ENCODE measurements at regions not wholly inside any gene's neighbourhood (a gene's known extent, or its start where the extent isn't known, plus 50 kb on each side); places are given as distances from the start of the nearest gene placed in this dataset.

GRCh38 chr12:66964629-66965028 lies 285.8 kb upstream of the GRIP1 start:
- Mint-ChIP-seq H3K27me3 (peaks cover 0 to 6% of the 10 kb centered on the region in 2 donors), H3K4me1 (peaks cover 18 to 32% (median 29%) of the 10 kb centered on the region in 3 donors), H3K9me3 (peaks cover 0 to 7% (median 5%) of the 10 kb centered on the region in 5 donors), H3K27ac (peak overlapping the region; percentile 52 to 97 (median 82)), H3K36me3 (peaks cover 0 to 2% (median 0%) of the 10 kb centered on the region in 3 donors), H3K4me3 (peak overlapping the region in 6 of 7 donors; percentile 1 to 58 (median 43))
- Histone ChIP-seq H3K27ac (ENCODE audit: low read depth, low read length) (peak overlapping the region; percentile 25), H3K9me3 (ENCODE audit: low read length) (peaks cover 6% of the 10 kb centered on the region), H3K27me3 (ENCODE audit: insufficient read depth, low read length, poor library complexity, severe bottlenecking) (no peaks in the 10 kb centered on the region), H3K36me3 (ENCODE audit: insufficient read depth, low read length) (no peaks in the 10 kb centered on the region), H3K4me3 (ENCODE audit: low read length) (peak overlapping the region; percentile 44), H3K4me1 (ENCODE audit: insufficient read depth, low read length) (peaks cover 21% of the 10 kb centered on the region)
- POLR2A ChIA-PET, result no interaction called here
- DNase-seq, result peak; percentile 2 to 84 (median 72)
- CTCF ChIA-PET, result no interaction called here

DNA sequence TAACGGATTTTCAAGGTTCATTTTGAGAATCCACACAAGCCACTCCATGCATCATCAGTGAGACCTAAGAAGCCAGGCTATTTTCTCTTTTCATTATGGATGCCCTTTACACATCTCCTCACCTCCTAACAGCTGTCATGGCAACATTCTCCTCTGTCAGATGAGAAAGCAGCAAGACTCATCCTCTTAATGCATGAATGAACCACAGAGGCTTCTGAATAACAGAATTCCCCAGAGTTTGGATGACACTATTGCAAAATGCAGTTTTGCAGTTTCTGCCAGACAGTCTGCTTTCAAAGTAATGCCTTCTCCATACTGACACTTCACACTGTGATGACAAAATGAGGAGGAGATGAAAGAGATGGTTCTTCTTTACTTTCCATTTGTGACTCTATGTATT lies 286.7 kb upstream of the GRIP1 start:
- H3K36me3 ChIP-seq (ENCODE audit: insufficient read depth, low read length), result no peaks in the 10 kb centered on the region
- ChIA-PET POLR2A (no interaction called here), CTCF (no interaction called here)
- Mint-ChIP-seq H3K4me3 (no peak overlapping the region), H3K27me3 (peaks cover 0 to 6% of the 10 kb centered on the region in 2 donors), H3K36me3 (peaks cover 0 to 2% (median 0%) of the 10 kb centered on the region in 3 donors), H3K9me3 (peaks cover 0 to 7% (median 5%) of the 10 kb centered on the region in 5 donors), H3K4me1 (peaks cover 18 to 33% (median 32%) of the 10 kb centered on the region in 3 donors), H3K27ac (peak overlapping the region in 3 of 8 donors; percentile 5 to 97 (median 44))
- peaks cover 6% of the 10 kb centered on the region for H3K9me3 ChIP-seq (ENCODE audit: low read length)
- DNase-seq, result no peak
- peaks cover 21% of the 10 kb centered on the region for H3K4me1 ChIP-seq (ENCODE audit: insufficient read depth, low read length)
- H3K4me3 ChIP-seq (ENCODE audit: low read length), result no peak overlapping the region
- no peak overlapping the region for H3K27ac ChIP-seq (ENCODE audit: low read depth, low read length)
- H3K27me3 ChIP-seq (ENCODE audit: insufficient read depth, low read length, poor library complexity, severe bottlenecking), result no peaks in the 10 kb centered on the region

DNA sequence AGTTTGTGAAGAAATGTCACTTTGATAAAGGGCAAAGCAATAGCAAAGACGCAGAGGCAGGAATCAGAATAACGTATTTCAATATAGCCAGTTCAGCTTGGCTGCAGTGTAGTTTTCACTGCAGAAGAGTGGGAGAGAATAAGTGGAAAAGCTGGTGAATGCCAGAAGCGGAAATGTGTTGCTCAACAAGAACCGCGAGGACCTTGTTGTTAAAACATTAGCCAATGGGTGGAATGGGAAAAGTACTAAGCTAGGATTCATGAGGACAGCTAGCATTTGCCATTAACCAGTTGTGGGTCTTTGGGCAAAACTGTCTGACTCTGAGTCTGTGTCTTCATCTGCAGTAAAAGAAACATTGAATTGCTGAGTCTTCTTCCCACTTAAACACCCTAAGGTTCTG lies 292.9 kb upstream of the GRIP1 start:
- Mint-ChIP-seq H3K4me3 (no peak overlapping the region), H3K27ac (no peak overlapping the region), H3K36me3 (peaks cover 0 to 1% (median 0%) of the 10 kb centered on the region in 3 donors), H3K4me1 (peaks cover 0 to 4% (median 0%) of the 10 kb centered on the region in 3 donors), H3K9me3 (peaks cover 0 to 2% (median 0%) of the 10 kb centered on the region in 5 donors), H3K27me3 (peaks cover 9 to 13% of the 10 kb centered on the region in 2 donors)
- Histone ChIP-seq H3K27ac (ENCODE audit: low read depth, low read length) (no peak overlapping the region), H3K9me3 (ENCODE audit: low read length) (no peaks in the 10 kb centered on the region), H3K4me3 (ENCODE audit: low read length) (no peak overlapping the region), H3K27me3 (ENCODE audit: insufficient read depth, low read length, poor library complexity, severe bottlenecking) (no peaks in the 10 kb centered on the region), H3K36me3 (ENCODE audit: insufficient read depth, low read length) (no peaks in the 10 kb centered on the region), H3K4me1 (ENCODE audit: insufficient read depth, low read length) (no peaks in the 10 kb centered on the region)
- ChIA-PET POLR2A (no interaction called here), CTCF (no interaction called here)
- no peak for DNase-seq

GRCh38 chr12:66976526-66976925 lies 292.6 kb upstream of the CAND1 start:
- Mint-ChIP-seq H3K9me3 (no peaks in the 10 kb centered on the region), H3K27ac (no peak overlapping the region), H3K4me3 (no peak overlapping the region), H3K4me1 (peaks cover 0 to 11% (median 0%) of the 10 kb centered on the region in 3 donors), H3K36me3 (peaks cover 0 to 3% (median 0%) of the 10 kb centered on the region in 3 donors), H3K27me3 (peaks cover 11 to 36% of the 10 kb centered on the region in 2 donors)
- no peak overlapping the region for H3K4me3 ChIP-seq (ENCODE audit: low read length)
- CTCF ChIA-PET, result no interaction called here
- H3K9me3 ChIP-seq (ENCODE audit: low read length), result no peaks in the 10 kb centered on the region
- H3K36me3 ChIP-seq (ENCODE audit: insufficient read depth, low read length), result no peaks in the 10 kb centered on the region
- POLR2A ChIA-PET, result no interaction called here
- no peaks in the 10 kb centered on the region for H3K4me1 ChIP-seq (ENCODE audit: insufficient read depth, low read length)
- no peaks in the 10 kb centered on the region for H3K27me3 ChIP-seq (ENCODE audit: insufficient read depth, low read length, poor library complexity, severe bottlenecking)
- no peak for DNase-seq
- H3K27ac ChIP-seq (ENCODE audit: low read depth, low read length), result no peak overlapping the region

DNA sequence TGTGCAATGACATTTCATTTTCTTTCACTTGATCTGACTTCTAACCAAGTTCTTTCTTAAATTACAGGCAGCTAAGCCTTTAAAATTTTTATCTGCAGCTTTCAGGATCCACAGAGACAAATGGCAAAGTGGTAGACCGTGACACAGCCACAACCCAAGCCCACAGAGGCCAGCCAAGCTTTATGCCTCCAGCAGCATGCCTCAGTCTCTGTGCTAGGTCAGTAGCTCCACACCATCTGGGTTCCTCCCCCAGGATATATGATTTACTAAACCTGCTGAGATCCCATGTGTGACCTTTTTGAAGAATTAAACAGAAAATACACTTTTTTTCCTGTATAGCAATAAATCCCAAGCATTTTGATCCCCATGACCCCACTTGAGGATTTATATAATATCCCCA lies 290.4 kb upstream of the CAND1 start:
- H3K36me3 Mint-ChIP-seq, result peaks cover 0 to 3% (median 0%) of the 10 kb centered on the region in 3 donors
- POLR2A ChIA-PET, result no interaction called here
- H3K9me3 ChIP-seq (ENCODE audit: low read length), result no peaks in the 10 kb centered on the region
- H3K4me1 ChIP-seq (ENCODE audit: insufficient read depth, low read length), result no peaks in the 10 kb centered on the region
- H3K9me3 Mint-ChIP-seq, result peaks cover 0 to 2% (median 0%) of the 10 kb centered on the region in 5 donors
- H3K27ac Mint-ChIP-seq, result no peak overlapping the region
- H3K36me3 ChIP-seq (ENCODE audit: insufficient read depth, low read length), result no peaks in the 10 kb centered on the region
- no peak overlapping the region for H3K27ac ChIP-seq (ENCODE audit: low read depth, low read length)
- peaks cover 0 to 12% (median 0%) of the 10 kb centered on the region in 3 donors for H3K4me1 Mint-ChIP-seq
- H3K4me3 Mint-ChIP-seq, result no peak overlapping the region
- CTCF ChIA-PET, result no interaction called here
- H3K4me3 ChIP-seq (ENCODE audit: low read length), result no peak overlapping the region
- peaks cover 6 to 42% of the 10 kb centered on the region in 2 donors for H3K27me3 Mint-ChIP-seq
- DNase-seq, result no peak
- no peaks in the 10 kb centered on the region for H3K27me3 ChIP-seq (ENCODE audit: insufficient read depth, low read length, poor library complexity, severe bottlenecking)

DNA sequence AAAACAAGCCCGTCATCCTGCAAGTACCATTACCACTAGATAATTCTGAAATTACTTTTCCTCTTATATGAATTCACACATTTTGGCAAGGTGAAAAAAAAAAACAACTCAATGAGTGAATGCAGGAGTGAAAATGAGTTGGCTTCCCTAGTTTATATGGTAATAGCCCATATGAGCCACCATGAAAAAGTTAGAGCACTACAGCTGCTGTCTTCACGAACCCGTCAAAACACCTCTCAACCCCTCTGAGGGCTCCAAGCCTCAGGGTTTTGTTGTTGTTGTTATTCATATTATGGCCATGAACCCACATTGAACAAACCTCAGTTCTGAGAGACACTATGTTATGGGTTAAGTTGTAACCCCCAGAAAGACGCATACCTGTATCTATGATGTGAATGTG lies 289.9 kb upstream of the CAND1 start:
- no peaks in the 10 kb centered on the region for H3K36me3 ChIP-seq (ENCODE audit: insufficient read depth, low read length)
- Mint-ChIP-seq H3K4me1 (peaks cover 0 to 15% (median 0%) of the 10 kb centered on the region in 3 donors), H3K27me3 (peaks cover 4 to 44% of the 10 kb centered on the region in 2 donors), H3K4me3 (peak overlapping the region in 1 of 7 donors; percentile 21), H3K36me3 (peaks cover 0 to 3% (median 0%) of the 10 kb centered on the region in 3 donors), H3K9me3 (peaks cover 0 to 2% (median 0%) of the 10 kb centered on the region in 5 donors), H3K27ac (no peak overlapping the region)
- CTCF ChIA-PET, result no interaction called here
- no peak overlapping the region for H3K4me3 ChIP-seq (ENCODE audit: low read length)
- H3K4me1 ChIP-seq (ENCODE audit: insufficient read depth, low read length), result no peaks in the 10 kb centered on the region
- POLR2A ChIA-PET, result interaction anchor here (0.6 kb wide), 1 partner anchor 614 kb away, joined by 6 read pairs; no protein-coding TSS in a partner anchor
- H3K27ac ChIP-seq (ENCODE audit: low read depth, low read length), result no peak overlapping the region
- no peaks in the 10 kb centered on the region for H3K9me3 ChIP-seq (ENCODE audit: low read length)
- no peaks in the 10 kb centered on the region for H3K27me3 ChIP-seq (ENCODE audit: insufficient read depth, low read length, poor library complexity, severe bottlenecking)
- DNase-seq, result no peak

- Histone ChIP-seq H3K36me3 (ENCODE audit: insufficient read depth, low read length) (no peaks in the 10 kb centered on the region), H3K4me3 (ENCODE audit: low read length) (no peak overlapping the region), H3K27me3 (ENCODE audit: insufficient read depth, low read length, poor library complexity, severe bottlenecking) (no peaks in the 10 kb centered on the region), H3K4me1 (ENCODE audit: insufficient read depth, low read length) (no peaks in the 10 kb centered on the region), H3K27ac (ENCODE audit: low read depth, low read length) (no peak overlapping the region), H3K9me3 (ENCODE audit: low read length) (no peaks in the 10 kb centered on the region)
- DNase-seq, result no peak
- ChIA-PET POLR2A (no interaction called here), CTCF (no interaction called here)
- Mint-ChIP-seq H3K27ac (no peak overlapping the region), H3K36me3 (peaks cover 0 to 1% (median 0%) of the 10 kb centered on the region in 3 donors), H3K27me3 (peaks cover 3 to 39% of the 10 kb centered on the region in 2 donors), H3K4me1 (peaks cover 0 to 10% (median 0%) of the 10 kb centered on the region in 3 donors), H3K4me3 (no peak overlapping the region), H3K9me3 (peaks cover 0 to 2% (median 0%) of the 10 kb centered on the region in 5 donors)
Observed at GRCh38 chr12:66984077-66984476, 285.1 kb upstream of the CAND1 start.

GRCh38 chr12:66984962-66985361 lies 284.2 kb upstream of the CAND1 start:
- Histone ChIP-seq H3K27me3 (ENCODE audit: insufficient read depth, low read length, poor library complexity, severe bottlenecking) (no peaks in the 10 kb centered on the region), H3K36me3 (ENCODE audit: insufficient read depth, low read length) (no peaks in the 10 kb centered on the region), H3K9me3 (ENCODE audit: low read length) (no peaks in the 10 kb centered on the region), H3K4me3 (ENCODE audit: low read length) (no peak overlapping the region), H3K27ac (ENCODE audit: low read depth, low read length) (no peak overlapping the region), H3K4me1 (ENCODE audit: insufficient read depth, low read length) (no peaks in the 10 kb centered on the region)
- peaks cover 0 to 1% (median 0%) of the 10 kb centered on the region in 3 donors for H3K36me3 Mint-ChIP-seq
- ChIA-PET CTCF (no interaction called here), POLR2A (no interaction called here)
- peaks cover 0 to 41% of the 10 kb centered on the region in 2 donors for H3K27me3 Mint-ChIP-seq
- no peak overlapping the region for H3K4me3 Mint-ChIP-seq
- no peak overlapping the region for H3K27ac Mint-ChIP-seq
- H3K4me1 Mint-ChIP-seq, result peaks cover 0 to 4% (median 0%) of the 10 kb centered on the region in 3 donors
- no peak for DNase-seq
- peaks cover 0 to 2% (median 0%) of the 10 kb centered on the region in 5 donors for H3K9me3 Mint-ChIP-seq

Data from CD8-positive, alpha-beta memory T cell (primary cell).